HCT116 (cell line): ENCODE measurements at regions not wholly inside any gene's neighbourhood (a gene's known extent, or its start where the extent isn't known, plus 50 kb on each side); places are given as distances from the start of the nearest gene placed in this dataset.

Experiments
- ATAC-seq: fragments of 200-7000 bp; cut with Tn5 transposase; 2 replicates; pipeline ENCODE4 v1.9.1; 2020; ENCODE audit warnings: mild to moderate bottlenecking, moderate library complexity
- BruUV-seq: library from RNA; stranded (reverse); fragments of 400-500 nt; replicated peaks from 2 replicates; lab custom pipeline; 2021; lab: Mats Ljungman, UMichigan
- CTCF ChIA-PET: fragments of 300-600 bp; sonication (Branson Sonifier 250); formaldehyde crosslinking; loops from one replicate; lab custom pipeline; 2021; ENCODE audit warnings: antibody characterized with exemption; lab: Charles Lee
- POLR2A ChIA-PET: fragments of 300-600, 350-600 bp; sonication (Branson Sonifier 250); formaldehyde crosslinking; loops from one replicate; lab custom pipeline; 2021; ENCODE audit warnings: antibody characterized with exemption; lab: Charles Lee
- RAD21 ChIA-PET, 2 experiments: fragments of 300-600 bp; sonication (Branson Sonifier 250); formaldehyde crosslinking; loops; one replicate each; lab custom pipeline; 2023; ENCODE audit warnings: low total read pairs in 2 of 2; ENCODE audit not compliant: uncharacterized antibody in 2 of 2, unreplicated experiment in 2 of 2, low non-redundant PET in 1 of 2; lab: Charles Lee
- DNase-seq: peaks from one replicate; pipeline ENCODE4 v3.0.0-alpha.2; 2010; ENCODE audit warnings: low read depth, low spot score
- H2AFZ ChIP-seq: fragments of 200-600 bp; shearing (Covaris generic), sonication (generic); 2 replicates; pipeline ENCODE4 v1.6.1; 2017; ENCODE audit warnings: low read depth, mixed run types, mixed read lengths, antibody characterized with exemption, low read length; ENCODE audit not compliant: poor library complexity, severe bottlenecking
- H3K27ac ChIP-seq: 2 replicates; pipeline ENCODE4 v1.5.1; 2012; ENCODE audit warnings: low read depth, low read length
- H3K27me3 ChIP-seq: fragments of 200-600 bp; sonication (generic); 2 replicates; pipeline ENCODE4 v1.6.1; 2016; ENCODE audit warnings: mixed run types, low read length, mixed read lengths; ENCODE audit not compliant: insufficient read depth
- H3K36me3 ChIP-seq, 2 experiments: fragments of 200-500 bp in 1 of 2; fragments of 200-600 bp in 1 of 2; sonication (Bioruptor generic) in 1 of 2; sonication (generic) in 1 of 2; 2 replicates each; pipeline versions ENCODE4 v1.5.1 to v1.6.1; 2014 to 2016; ENCODE audit warnings: low read length in 2 of 2, inconsistent platforms in 1 of 2, mixed read lengths in 1 of 2, mixed run types in 1 of 2; ENCODE audit not compliant: insufficient read depth in 2 of 2, control insufficient read depth in 1 of 2
- H3K4me1 ChIP-seq, 2 experiments: fragments of 200-600 bp in 1 of 2; sonication (generic) in 1 of 2; 2 replicates each; pipeline versions ENCODE4 v1.5.1 to v1.6.1; 2012 to 2017; ENCODE audit warnings: low read length in 2 of 2, inconsistent platforms in 1 of 2, mild to moderate bottlenecking in 1 of 2, mixed read lengths in 1 of 2, mixed run types in 1 of 2, moderate library complexity in 1 of 2; ENCODE audit not compliant: insufficient read depth in 2 of 2, control insufficient read depth in 1 of 2
- H3K4me2 ChIP-seq: fragments of 200-600 bp; sonication (generic); 2 replicates; pipeline ENCODE4 v1.6.1; 2017; ENCODE audit warnings: mixed run types, low read length, mixed read lengths
- H3K4me3 ChIP-seq, 2 experiments: fragments of 200-600 bp in 1 of 2; sonication (generic) in 1 of 2; replicated peaks in 1 of 2; 2 replicates each; pipeline ENCODE4 v1.5.1; 2011 to 2016; ENCODE audit warnings: low read length in 2 of 2, control low read depth in 1 of 2, low read depth in 1 of 2, mild to moderate bottlenecking in 1 of 2, mixed read lengths in 1 of 2, mixed run types in 1 of 2
- H3K79me2 ChIP-seq: fragments of 200-600 bp; sonication (generic); 2 replicates; pipeline ENCODE4 v1.6.1; 2017; ENCODE audit warnings: mild to moderate bottlenecking, mixed run types, low read length, moderate library complexity, mixed read lengths; ENCODE audit not compliant: insufficient read depth
- H3K9ac ChIP-seq: fragments of 200-600 bp; sonication (generic); 2 replicates; pipeline ENCODE4 v1.6.1; 2016; ENCODE audit warnings: low read length, mixed read lengths
- H3K9me2 ChIP-seq: fragments of 200-600 bp; sonication (generic), shearing (Covaris generic); 2 replicates; pipeline ENCODE4 v1.6.1; 2017; ENCODE audit warnings: mixed run types, mild to moderate bottlenecking, moderate library complexity; ENCODE audit not compliant: insufficient read depth
- H3K9me3 ChIP-seq, 2 experiments: fragments of 200-500 bp in 1 of 2; fragments of 200-600 bp in 1 of 2; sonication (Bioruptor generic) in 1 of 2; sonication (generic) in 1 of 2; 2 replicates each; pipeline ENCODE4 v1.6.1; 2014 to 2017; ENCODE audit warnings: low read length in 2 of 2, mixed read lengths in 2 of 2, inconsistent platforms in 1 of 2, low read depth in 1 of 2, mild to moderate bottlenecking in 1 of 2, mixed run types in 1 of 2, moderate library complexity in 1 of 2; ENCODE audit not compliant: control insufficient read depth in 1 of 2, insufficient read depth in 1 of 2
- H4K20me1 ChIP-seq: fragments of 200-600 bp; sonication (generic), shearing (Covaris generic); 2 replicates; pipeline ENCODE4 v1.6.1; 2017; ENCODE audit warnings: mixed run types, mild to moderate bottlenecking, moderate library complexity; ENCODE audit not compliant: insufficient read depth
- ATF3 ChIP-seq: IDR thresholded peaks from 2 replicates; pipeline ENCODE4 v1.6.1; 2012
- CTCF ChIP-seq, 3 experiments: fragments of 200-600 bp in 1 of 3; sonication (generic) in 1 of 3; IDR thresholded peaks in 2 of 3; conservative IDR thresholded peaks in 1 of 3; 2 replicates each; pipeline ENCODE4 v1.5.1; 2012 to 2017; ENCODE audit warnings: low read depth in 2 of 3, low read length in 2 of 3, antibody characterized with exemption in 1 of 3, borderline replicate concordance in 1 of 3, control low read depth in 1 of 3, mild to moderate bottlenecking in 1 of 3, mixed read lengths in 1 of 3, mixed run types in 1 of 3, moderate library complexity in 1 of 3; ENCODE audit not compliant: insufficient read depth in 1 of 3
- EZH2 ChIP-seq: fragments of 200-600 bp; sonication (generic); IDR thresholded peaks from 2 replicates; pipeline ENCODE4 v1.6.1; 2017; ENCODE audit warnings: antibody characterized with exemption, mixed run types
- FOSL1 ChIP-seq: IDR thresholded peaks from 2 replicates; pipeline ENCODE4 v1.6.1; 2012; ENCODE audit warnings: low read depth
- JUND ChIP-seq: IDR thresholded peaks from 2 replicates; pipeline ENCODE4 v1.6.1; 2012
- MAX ChIP-seq: IDR thresholded peaks from 2 replicates; pipeline ENCODE4 v1.6.1; 2012
- POLR2A ChIP-seq: IDR thresholded peaks from 2 replicates; pipeline ENCODE4 v1.7.0; 2011; ENCODE audit warnings: borderline replicate concordance; ENCODE audit not compliant: insufficient read depth, insufficient read length; ENCODE audit errors: extremely low read depth
- RAD21 ChIP-seq: IDR thresholded peaks from 2 replicates; pipeline ENCODE4 v1.6.1; 2012; ENCODE audit warnings: low read depth, mild to moderate bottlenecking
- REST ChIP-seq: IDR thresholded peaks from 2 replicates; pipeline ENCODE4 v1.6.1; 2012; ENCODE audit warnings: low read depth
- SP1 ChIP-seq: IDR thresholded peaks from 2 replicates; pipeline ENCODE4 v1.6.1; 2012; ENCODE audit warnings: low read depth
- TCF7L2 ChIP-seq: IDR thresholded peaks from 2 replicates; pipeline ENCODE4 v1.7.0; 2011; ENCODE audit warnings: borderline replicate concordance, inconsistent platforms; ENCODE audit not compliant: insufficient read depth, insufficient read length; ENCODE audit errors: extremely low read depth
- YY1 ChIP-seq: IDR thresholded peaks from 2 replicates; pipeline ENCODE4 v1.6.1; 2011; ENCODE audit warnings: low read length, low read depth, moderate library complexity, mild to moderate bottlenecking; ENCODE audit not compliant: insufficient replicate concordance; ENCODE audit errors: extremely low read depth
- ZBTB33 ChIP-seq: IDR thresholded peaks from 2 replicates; pipeline ENCODE4 v1.6.1; 2011; ENCODE audit warnings: mild to moderate bottlenecking, low read length, moderate library complexity; ENCODE audit not compliant: insufficient replicate concordance; ENCODE audit errors: extremely low read depth
- ZFX ChIP-seq: fragments of 450-650 bp; IDR thresholded peaks from 2 replicates; pipeline ENCODE4 v1.6.1; 2017
- ZNF274 ChIP-seq: fragments of 200-500 bp; sonication (Bioruptor generic); IDR thresholded peaks from 2 replicates; pipeline ENCODE4 v1.6.1; 2014; ENCODE audit warnings: mild to moderate bottlenecking, low read depth, low read length, inconsistent platforms
- intact Hi-C: fragments of 100-400 bp; cut with micrococcal nuclease; formaldehyde crosslinking; loops from 2 replicates; pipeline ENCODE4 v1.10.0; 2022

- no peak overlapping the region for H3K4me3 ChIP-seq
- no peaks in the 10 kb centered on the region for H3K9me3 ChIP-seq
- intact Hi-C loops: no loop called here
- peaks cover 4% of the 10 kb centered on the region for H3K27me3 ChIP-seq
- no peak overlapping the region for H3K9ac ChIP-seq
- H2AFZ ChIP-seq: no peak overlapping the region
- H3K9me2 ChIP-seq: no peaks in the 10 kb centered on the region
- ChIA-PET POLR2A (no interaction called here), RAD21 (no interaction called here), CTCF (no interaction called here)
- no peaks in the 10 kb centered on the region for H3K36me3 ChIP-seq
- H3K27ac ChIP-seq: no peak overlapping the region
- no TSS peak for BruUV-seq
- no peak overlapping the region for H3K4me2 ChIP-seq
- DNase-seq: no peak
- no peak for ATAC-seq
- TF ChIP-seq ATF3 (no peak), ZBTB33 (no peak), POLR2A (no peak), JUND (no peak), RAD21 (no peak), FOSL1 (no peak), ZFX (no peak), MAX (no peak), ZNF274 (no peak), SP1 (no peak), YY1 (no peak), TCF7L2 (no peak), REST (no peak), CTCF (IDR thresholded peaks at IDR 0.05 in 2 of 3, conservative IDR thresholded peaks at IDR 0.05 in 1 of 3; ENCODE audit: borderline replicate concordance in 1 of 3, insufficient read depth in 1 of 3, low read depth in 2 of 3, low read length in 2 of 3) (no peak), EZH2 (no peak)
- H4K20me1 ChIP-seq: no peaks in the 10 kb centered on the region
- H3K4me1 ChIP-seq: no peaks in the 10 kb centered on the region
- no peaks in the 10 kb centered on the region for H3K79me2 ChIP-seq
Measured at GRCh38 chr16:9357829-9358228, 266.4 kb downstream of the HAPSTR1 start.
